ENCODE measurements at regions not wholly inside any gene's neighbourhood (a gene's known extent, or its start where the extent isn't known, plus 50 kb on each side); places are given as distances from the start of the nearest gene placed in this dataset.

- ChIA-PET CTCF (no interaction called here), RAD21 (ENCODE audit: low non-redundant PET in 1 of 2, low total read pairs in 2 of 2, uncharacterized antibody in 2 of 2, unreplicated experiment in 2 of 2) (no interaction called here), POLR2A (no interaction called here)
- Histone ChIP-seq H4K20me1 (ENCODE audit: insufficient read depth) (no peaks in the 10 kb centered on the region), H3K9me3 (ENCODE audit: control insufficient read depth in 1 of 2, insufficient read depth in 1 of 2, low read depth in 1 of 2, low read length in 2 of 2) (peaks cover 0 to 4% of the 10 kb centered on the region in 2 experiments; a peak in 1 of 4 replicates), H3K4me1 (ENCODE audit: control insufficient read depth in 1 of 2, insufficient read depth in 2 of 2, low read length in 2 of 2) (peaks cover 0 to 4% of the 10 kb centered on the region in 2 experiments; a peak in 1 of 4 replicates), H2AFZ (ENCODE audit: low read depth, low read length, poor library complexity, severe bottlenecking) (no peak overlapping the region), H3K27ac (ENCODE audit: low read depth, low read length) (no peak overlapping the region), H3K9me2 (ENCODE audit: insufficient read depth) (no peaks in the 10 kb centered on the region), H3K9ac (ENCODE audit: low read length) (no peak overlapping the region), H3K27me3 (ENCODE audit: insufficient read depth, low read length) (no peaks in the 10 kb centered on the region), H3K36me3 (ENCODE audit: control insufficient read depth in 1 of 2, insufficient read depth in 2 of 2, low read length in 2 of 2) (no peaks in the 10 kb centered on the region), H3K79me2 (ENCODE audit: insufficient read depth, low read length) (no peaks in the 10 kb centered on the region), H3K4me3 (replicated peaks in 1 of 2; ENCODE audit: low read depth in 1 of 2, low read length in 2 of 2) (no peak overlapping the region), H3K4me2 (ENCODE audit: low read length) (no peak overlapping the region)
- no peak for ATAC-seq
- DNase-seq (ENCODE audit: low read depth, low spot score) = no peak
- intact Hi-C loops (cut with micrococcal nuclease) = no loop called here
- peak; percentile 84 for TF ChIP-seq TCF7L2 (IDR thresholded peaks at IDR 0.05; ENCODE audit: borderline replicate concordance, extremely low read depth, insufficient read depth, insufficient read length)
- TF ChIP-seq SP1 (IDR thresholded peaks at IDR 0.05; ENCODE audit: low read depth) = no peak
- no peak for TF ChIP-seq JUND (IDR thresholded peaks at IDR 0.05)
- no peak for TF ChIP-seq CBX3 (IDR thresholded peaks at IDR 0.05; ENCODE audit: low read depth)
- no TSS peak for BruUV-seq (replicated peaks)
Observed at GRCh38 chr5:82406205-82406773, 128.1 kb upstream of the RPS23 start.

GRCh38 chr5:82405618-82406204 is 127.6 kb upstream of the RPS23 start:
- no peaks in the 10 kb centered on the region for H3K36me3 ChIP-seq (ENCODE audit: control insufficient read depth in 1 of 2, insufficient read depth in 2 of 2, low read length in 2 of 2)
- peaks cover 0 to 4% of the 10 kb centered on the region in 2 experiments; a peak in 1 of 4 replicates for H3K4me1 ChIP-seq (ENCODE audit: control insufficient read depth in 1 of 2, insufficient read depth in 2 of 2, low read length in 2 of 2)
- no peaks in the 10 kb centered on the region for H3K9me2 ChIP-seq (ENCODE audit: insufficient read depth)
- H3K9me3 ChIP-seq (ENCODE audit: control insufficient read depth in 1 of 2, insufficient read depth in 1 of 2, low read depth in 1 of 2, low read length in 2 of 2) = peaks cover 0 to 4% of the 10 kb centered on the region in 2 experiments; a peak in 1 of 4 replicates
- H3K79me2 ChIP-seq (ENCODE audit: insufficient read depth, low read length) = no peaks in the 10 kb centered on the region
- H3K27ac ChIP-seq (ENCODE audit: low read depth, low read length) = no peak overlapping the region
- no peak overlapping the region for H3K9ac ChIP-seq (ENCODE audit: low read length)
- ChIA-PET RAD21 (ENCODE audit: low non-redundant PET in 1 of 2, low total read pairs in 2 of 2, uncharacterized antibody in 2 of 2, unreplicated experiment in 2 of 2) (no interaction called here), POLR2A (no interaction called here), CTCF (no interaction called here)
- H3K4me3 ChIP-seq (replicated peaks in 1 of 2; ENCODE audit: low read depth in 1 of 2, low read length in 2 of 2) = no peak overlapping the region
- H2AFZ ChIP-seq (ENCODE audit: low read depth, low read length, poor library complexity, severe bottlenecking) = no peak overlapping the region
- DNase-seq (ENCODE audit: low read depth, low spot score) (no peak), ATAC-seq (no peak)
- BruUV-seq (replicated peaks) = no TSS peak
- H4K20me1 ChIP-seq (ENCODE audit: insufficient read depth) = no peaks in the 10 kb centered on the region
- intact Hi-C loops (cut with micrococcal nuclease) = no loop called here
- TF ChIP-seq SP1 (IDR thresholded peaks at IDR 0.05; ENCODE audit: low read depth) (no peak), EZH2phosphoT487 (IDR thresholded peaks at IDR 0.05; ENCODE audit: borderline replicate concordance) (no peak), ZFX (IDR thresholded peaks at IDR 0.05) (no peak), CEBPB (IDR thresholded peaks at IDR 0.05; ENCODE audit: low read depth) (no peak), POLR2A (IDR thresholded peaks at IDR 0.05; ENCODE audit: borderline replicate concordance, extremely low read depth, insufficient read depth, insufficient read length) (no peak), CBX3 (IDR thresholded peaks at IDR 0.05; ENCODE audit: low read depth) (no peak), EGR1 (IDR thresholded peaks at IDR 0.05; ENCODE audit: low read depth) (no peak), CTCF (IDR thresholded peaks at IDR 0.05 in 2 of 3, conservative IDR thresholded peaks at IDR 0.05 in 1 of 3; ENCODE audit: borderline replicate concordance in 1 of 3, insufficient read depth in 1 of 3, low read depth in 2 of 3, low read length in 2 of 3) (no peak), EZH2 (IDR thresholded peaks at IDR 0.05) (no peak), REST (IDR thresholded peaks at IDR 0.05; ENCODE audit: low read depth) (no peak), SIN3A (IDR thresholded peaks at IDR 0.05; ENCODE audit: low read depth) (no peak), MAX (IDR thresholded peaks at IDR 0.05) (no peak), FOSL1 (IDR thresholded peaks at IDR 0.05; ENCODE audit: low read depth) (no peak), TCF7L2 (IDR thresholded peaks at IDR 0.05; ENCODE audit: borderline replicate concordance, extremely low read depth, insufficient read depth, insufficient read length) (no peak)
- no peaks in the 10 kb centered on the region for H3K27me3 ChIP-seq (ENCODE audit: insufficient read depth, low read length)
- no peak overlapping the region for H3K4me2 ChIP-seq (ENCODE audit: low read length)
